ENCODE measurements at regions not wholly inside any gene's neighbourhood (a gene's known extent, or its start where the extent isn't known, plus 50 kb on each side); places are given as distances from the start of the nearest gene placed in this dataset.

GRCh38 chr15:47602121-47602520 lies 115.2 kb upstream of the SEMA6D start:
- Histone ChIP-seq H3K27ac (ENCODE audit: low read length) (no peak overlapping the region), H3K36me3 (ENCODE audit: insufficient read depth, low read depth, low read length) (no peaks in the 10 kb centered on the region), H3K4me3 (ENCODE audit: low read length) (no peak overlapping the region), H3K9me3 (ENCODE audit: insufficient read depth, low read depth, low read length) (no peaks in the 10 kb centered on the region), H3K9ac (ENCODE audit: low read depth, low read length) (no peak overlapping the region), H3K4me1 (ENCODE audit: insufficient read depth, low read length) (peaks cover 16% of the 10 kb centered on the region; the same call in 1 of the 2 replicates), H3K27me3 (ENCODE audit: insufficient read depth, low read length) (no peaks in the 10 kb centered on the region)

GRCh38 chr15:47603026-47603425 lies 114.3 kb upstream of the SEMA6D start:
- Histone ChIP-seq H3K36me3 (ENCODE audit: insufficient read depth, low read depth, low read length) (no peaks in the 10 kb centered on the region), H3K27me3 (ENCODE audit: insufficient read depth, low read length) (no peaks in the 10 kb centered on the region), H3K4me3 (ENCODE audit: low read length) (no peak overlapping the region), H3K9ac (ENCODE audit: low read depth, low read length) (no peak overlapping the region), H3K27ac (ENCODE audit: low read length) (no peak overlapping the region), H3K4me1 (ENCODE audit: insufficient read depth, low read length) (peaks cover 16% of the 10 kb centered on the region; the same call in 1 of the 2 replicates), H3K9me3 (ENCODE audit: insufficient read depth, low read depth, low read length) (no peaks in the 10 kb centered on the region)

GRCh38 chr15:47607695-47608094 lies 109.6 kb upstream of the SEMA6D start:
- Histone ChIP-seq H3K9ac (ENCODE audit: low read depth, low read length) (no peak overlapping the region), H3K27ac (ENCODE audit: low read length) (no peak overlapping the region), H3K4me3 (ENCODE audit: low read length) (no peak overlapping the region), H3K9me3 (ENCODE audit: insufficient read depth, low read depth, low read length) (no peaks in the 10 kb centered on the region), H3K4me1 (ENCODE audit: insufficient read depth, low read length) (no peaks in the 10 kb centered on the region), H3K36me3 (ENCODE audit: insufficient read depth, low read depth, low read length) (no peaks in the 10 kb centered on the region), H3K27me3 (ENCODE audit: insufficient read depth, low read length) (no peaks in the 10 kb centered on the region)

GRCh38 chr15:47609693-47610092 lies 107.6 kb upstream of the SEMA6D start:
- Histone ChIP-seq H3K27ac (ENCODE audit: low read length) (no peak overlapping the region), H3K4me3 (ENCODE audit: low read length) (no peak overlapping the region), H3K4me1 (ENCODE audit: insufficient read depth, low read length) (no peaks in the 10 kb centered on the region), H3K9me3 (ENCODE audit: insufficient read depth, low read depth, low read length) (no peaks in the 10 kb centered on the region), H3K9ac (ENCODE audit: low read depth, low read length) (no peak overlapping the region), H3K36me3 (ENCODE audit: insufficient read depth, low read depth, low read length) (no peaks in the 10 kb centered on the region), H3K27me3 (ENCODE audit: insufficient read depth, low read length) (no peaks in the 10 kb centered on the region)

- Histone ChIP-seq H3K4me1 (ENCODE audit: insufficient read depth, low read length) (no peaks in the 10 kb centered on the region), H3K4me3 (ENCODE audit: low read length) (no peak overlapping the region)
Observed at GRCh38 chr15:47610736-47611135, 106.6 kb upstream of the SEMA6D start.

GRCh38 chr15:47614360-47615011 lies 102.8 kb upstream of the SEMA6D start:
- Histone ChIP-seq H3K9me3 (ENCODE audit: insufficient read depth, low read depth, low read length) (no peaks in the 10 kb centered on the region), H3K9ac (ENCODE audit: low read depth, low read length) (no peak overlapping the region), H3K36me3 (ENCODE audit: insufficient read depth, low read depth, low read length) (no peaks in the 10 kb centered on the region), H3K27ac (ENCODE audit: low read length) (no peak overlapping the region), H3K4me1 (ENCODE audit: insufficient read depth, low read length) (no peaks in the 10 kb centered on the region), H3K27me3 (ENCODE audit: insufficient read depth, low read length) (no peaks in the 10 kb centered on the region), H3K4me3 (ENCODE audit: low read length) (no peak overlapping the region)

More at GRCh38 chr15:47610736-47611135, 106.6 kb upstream of the SEMA6D start:
- Histone ChIP-seq H3K27me3 (ENCODE audit: insufficient read depth, low read length) (no peaks in the 10 kb centered on the region), H3K36me3 (ENCODE audit: insufficient read depth, low read depth, low read length) (no peaks in the 10 kb centered on the region), H3K9me3 (ENCODE audit: insufficient read depth, low read depth, low read length) (no peaks in the 10 kb centered on the region), H3K9ac (ENCODE audit: low read depth, low read length) (no peak overlapping the region), H3K27ac (ENCODE audit: low read length) (no peak overlapping the region)

GRCh38 chr15:47616876-47617275 lies 100.4 kb upstream of the SEMA6D start:
- no peak overlapping the region for H3K27ac ChIP-seq (ENCODE audit: low read length)
- no peaks in the 10 kb centered on the region for H3K27me3 ChIP-seq (ENCODE audit: insufficient read depth, low read length)

GRCh38 chr15:47618241-47618640 lies 99.1 kb upstream of the SEMA6D start:
- Histone ChIP-seq H3K9ac (ENCODE audit: low read depth, low read length) (no peak overlapping the region), H3K36me3 (ENCODE audit: insufficient read depth, low read depth, low read length) (no peaks in the 10 kb centered on the region), H3K4me1 (ENCODE audit: insufficient read depth, low read length) (no peaks in the 10 kb centered on the region), H3K27me3 (ENCODE audit: insufficient read depth, low read length) (no peaks in the 10 kb centered on the region), H3K4me3 (ENCODE audit: low read length) (no peak overlapping the region), H3K27ac (ENCODE audit: low read length) (no peak overlapping the region), H3K9me3 (ENCODE audit: insufficient read depth, low read depth, low read length) (no peaks in the 10 kb centered on the region)

More at GRCh38 chr15:47616876-47617275, 100.4 kb upstream of the SEMA6D start:
- H3K9me3 ChIP-seq (ENCODE audit: insufficient read depth, low read depth, low read length): no peaks in the 10 kb centered on the region
- H3K9ac ChIP-seq (ENCODE audit: low read depth, low read length): no peak overlapping the region
- H3K4me1 ChIP-seq (ENCODE audit: insufficient read depth, low read length): no peaks in the 10 kb centered on the region
- no peaks in the 10 kb centered on the region for H3K36me3 ChIP-seq (ENCODE audit: insufficient read depth, low read depth, low read length)
- no peak overlapping the region for H3K4me3 ChIP-seq (ENCODE audit: low read length)

- Histone ChIP-seq H3K9me3 (ENCODE audit: insufficient read depth, low read depth, low read length) (no peaks in the 10 kb centered on the region), H3K4me3 (ENCODE audit: low read length) (no peak overlapping the region), H3K36me3 (ENCODE audit: insufficient read depth, low read depth, low read length) (no peaks in the 10 kb centered on the region), H3K4me1 (ENCODE audit: insufficient read depth, low read length) (no peaks in the 10 kb centered on the region), H3K9ac (ENCODE audit: low read depth, low read length) (no peak overlapping the region), H3K27ac (ENCODE audit: low read length) (no peak overlapping the region), H3K27me3 (ENCODE audit: insufficient read depth, low read length) (no peaks in the 10 kb centered on the region)
Observed at GRCh38 chr15:47620960-47621681, 96.2 kb upstream of the SEMA6D start.

- no peak overlapping the region for H3K27ac ChIP-seq (ENCODE audit: low read length)
Observed at GRCh38 chr15:47622055-47622454, 95.2 kb upstream of the SEMA6D start.

GRCh38 chr15:47624503-47624902 lies 92.8 kb upstream of the SEMA6D start:
- Histone ChIP-seq H3K9ac (ENCODE audit: low read depth, low read length) (no peak overlapping the region), H3K4me3 (ENCODE audit: low read length) (no peak overlapping the region), H3K4me1 (ENCODE audit: insufficient read depth, low read length) (no peaks in the 10 kb centered on the region), H3K36me3 (ENCODE audit: insufficient read depth, low read depth, low read length) (no peaks in the 10 kb centered on the region), H3K9me3 (ENCODE audit: insufficient read depth, low read depth, low read length) (no peaks in the 10 kb centered on the region), H3K27me3 (ENCODE audit: insufficient read depth, low read length) (no peaks in the 10 kb centered on the region), H3K27ac (ENCODE audit: low read length) (no peak overlapping the region)

More at GRCh38 chr15:47622055-47622454, 95.2 kb upstream of the SEMA6D start:
- Histone ChIP-seq H3K9me3 (ENCODE audit: insufficient read depth, low read depth, low read length) (no peaks in the 10 kb centered on the region), H3K27me3 (ENCODE audit: insufficient read depth, low read length) (no peaks in the 10 kb centered on the region), H3K9ac (ENCODE audit: low read depth, low read length) (no peak overlapping the region), H3K4me3 (ENCODE audit: low read length) (no peak overlapping the region), H3K36me3 (ENCODE audit: insufficient read depth, low read depth, low read length) (no peaks in the 10 kb centered on the region), H3K4me1 (ENCODE audit: insufficient read depth, low read length) (no peaks in the 10 kb centered on the region)

GRCh38 chr15:47639042-47639441 lies 78.3 kb upstream of the SEMA6D start:
- Histone ChIP-seq H3K27ac (ENCODE audit: low read length) (no peak overlapping the region), H3K36me3 (ENCODE audit: insufficient read depth, low read depth, low read length) (no peaks in the 10 kb centered on the region), H3K4me1 (ENCODE audit: insufficient read depth, low read length) (no peaks in the 10 kb centered on the region), H3K9ac (ENCODE audit: low read depth, low read length) (no peak overlapping the region), H3K9me3 (ENCODE audit: insufficient read depth, low read depth, low read length) (no peaks in the 10 kb centered on the region), H3K27me3 (ENCODE audit: insufficient read depth, low read length) (no peaks in the 10 kb centered on the region), H3K4me3 (ENCODE audit: low read length) (no peak overlapping the region)

Measured in iPS-20b (cell line).